HG03460 (cell line): ENCODE measurements at regions not wholly inside any gene's neighbourhood (a gene's known extent, or its start where the extent isn't known, plus 50 kb on each side); places are given as distances from the start of the nearest gene placed in this dataset.
"Not testable (repeated sequence)": the region's sequence is repeated elsewhere in the genome, so short reads cannot be mapped to it uniquely, and the experiment has no call there.

Source experiments
- ATAC-seq: cut with Tn5 transposase; IDR thresholded peaks from one replicate; pipeline ENCODE4 v1.9.1; 2021; ENCODE audit not compliant: unreplicated experiment

DNA sequence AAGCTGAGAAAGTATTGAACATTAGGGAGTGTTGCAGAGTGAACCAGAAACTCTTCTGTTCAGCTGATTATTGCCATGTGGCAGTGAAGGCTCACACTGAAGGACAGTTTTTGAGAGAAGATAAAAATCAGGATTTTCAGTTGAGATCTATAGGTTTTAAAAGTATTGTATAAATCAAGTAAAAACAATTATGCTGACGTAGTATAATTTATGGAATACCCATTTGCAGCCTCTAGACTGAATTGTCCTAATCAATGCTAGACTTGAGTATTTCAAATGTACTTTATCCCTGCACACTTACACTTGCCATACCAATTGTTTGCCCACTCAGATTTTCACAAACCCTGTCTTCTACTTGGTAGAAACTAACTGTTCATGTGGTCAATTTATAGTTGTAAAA is 245.8 kb downstream of the FRK start:
- ATAC-seq: no peak

DNA sequence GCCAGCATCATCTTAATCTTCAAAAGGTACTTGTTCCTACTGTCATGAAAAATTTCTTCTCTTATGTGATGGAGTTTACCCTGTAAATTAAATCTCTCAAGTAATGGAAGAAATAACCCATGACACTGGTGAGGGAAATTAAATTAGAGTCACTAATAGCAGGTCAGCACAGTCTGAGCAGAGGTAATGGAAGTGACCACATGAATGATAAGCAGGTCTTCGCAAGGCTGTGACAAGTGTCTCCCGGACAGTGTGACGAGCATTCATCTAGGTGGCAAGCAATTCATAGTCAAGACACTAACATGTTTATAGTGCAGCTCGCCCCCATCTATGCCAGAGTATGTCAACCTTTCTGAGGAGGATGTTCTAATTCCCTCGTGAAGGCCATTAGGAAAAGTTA is 249.2 kb downstream of the FRK start:
- no peak for ATAC-seq

DNA sequence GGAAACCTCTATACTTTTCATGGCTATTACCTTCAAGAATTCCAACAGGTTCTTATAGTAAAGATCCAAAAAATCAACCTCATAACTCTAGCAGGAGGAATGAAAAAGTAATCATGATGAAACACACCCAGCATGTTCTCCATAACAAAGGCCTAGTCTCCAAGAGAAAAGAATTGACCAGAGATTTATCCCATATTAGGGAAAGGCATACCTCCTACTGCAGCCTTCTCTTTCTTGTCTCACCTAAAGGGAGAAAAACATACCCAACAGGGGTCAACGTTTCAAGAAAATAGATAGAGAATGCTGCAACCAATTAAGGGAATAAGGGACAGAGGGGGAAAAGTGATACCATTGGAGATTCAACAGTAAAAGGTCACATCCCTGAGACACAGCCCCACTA is 262.5 kb downstream of the FRK start:
- ATAC-seq: no peak

DNA sequence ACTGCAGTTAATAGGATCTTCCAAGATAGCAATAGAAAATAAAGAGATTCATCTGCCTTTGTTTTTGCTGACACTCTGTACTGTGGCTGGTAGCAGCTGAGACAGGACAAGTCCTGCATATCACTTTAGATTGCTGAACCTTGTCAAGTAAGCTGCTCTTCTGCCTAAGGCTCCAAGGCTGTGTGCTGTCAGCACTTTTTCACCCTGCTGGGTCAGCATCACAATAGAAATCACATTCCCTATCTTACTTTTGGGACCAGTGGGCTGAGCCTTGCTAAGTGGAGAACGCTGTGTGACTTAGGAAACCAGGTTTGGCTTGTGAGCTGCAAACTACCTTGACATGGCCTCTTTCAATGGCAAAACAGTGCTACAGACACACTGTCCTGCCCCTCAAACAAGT is 263.9 kb downstream of the FRK start:
- no peak for ATAC-seq

DNA sequence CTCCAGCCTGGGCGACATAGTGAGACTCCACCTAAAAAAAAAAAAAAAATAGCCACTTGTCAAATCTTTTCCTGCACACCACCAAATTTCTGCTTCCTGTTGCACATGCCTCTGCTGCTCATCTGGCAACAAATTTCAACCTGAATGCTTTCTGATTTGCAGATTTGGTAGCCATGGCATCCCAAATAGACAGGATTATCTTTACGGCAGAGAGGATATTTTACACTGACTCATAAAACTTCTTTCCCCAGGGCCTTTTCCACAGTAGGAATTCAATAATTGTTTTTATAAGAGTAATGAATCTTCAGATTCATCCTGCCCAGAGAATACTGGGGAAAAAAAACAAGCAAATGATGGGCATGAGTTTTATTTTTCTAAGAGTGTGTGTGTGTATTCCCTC is 264.6 kb downstream of the FRK start:
- ATAC-seq: no peak

DNA sequence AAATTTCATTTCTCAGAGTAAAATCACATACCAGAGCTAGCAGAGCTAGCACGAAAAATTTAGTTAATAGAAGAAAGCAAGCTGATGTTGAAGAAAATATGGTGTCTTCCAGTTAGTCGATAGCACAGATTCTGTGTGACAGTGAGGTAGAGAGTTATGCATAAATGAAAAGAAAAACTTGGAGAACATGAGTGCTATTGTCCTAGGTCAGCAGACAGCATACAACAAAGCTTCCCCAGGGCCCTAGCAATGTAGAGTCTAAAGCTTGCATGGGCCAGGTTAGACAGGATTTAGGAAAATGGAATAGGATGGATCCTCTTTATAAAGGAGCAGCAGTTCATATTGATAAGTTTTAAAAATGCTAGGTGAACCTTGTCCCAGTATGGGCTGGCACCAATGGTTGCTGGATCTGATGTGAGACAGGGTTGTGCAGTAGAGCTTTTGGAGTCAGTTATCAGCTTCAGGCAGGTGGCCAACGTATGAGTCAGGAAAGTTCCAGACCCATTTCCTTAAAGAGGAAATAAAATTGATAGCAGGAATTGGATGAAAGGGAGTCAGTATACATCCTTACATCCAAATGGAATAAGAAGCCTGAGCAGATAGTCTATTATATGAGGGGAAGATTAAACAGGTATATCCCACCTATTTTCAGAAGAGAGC is 277.2 kb downstream of the FRK start:
- no peak for ATAC-seq

DNA sequence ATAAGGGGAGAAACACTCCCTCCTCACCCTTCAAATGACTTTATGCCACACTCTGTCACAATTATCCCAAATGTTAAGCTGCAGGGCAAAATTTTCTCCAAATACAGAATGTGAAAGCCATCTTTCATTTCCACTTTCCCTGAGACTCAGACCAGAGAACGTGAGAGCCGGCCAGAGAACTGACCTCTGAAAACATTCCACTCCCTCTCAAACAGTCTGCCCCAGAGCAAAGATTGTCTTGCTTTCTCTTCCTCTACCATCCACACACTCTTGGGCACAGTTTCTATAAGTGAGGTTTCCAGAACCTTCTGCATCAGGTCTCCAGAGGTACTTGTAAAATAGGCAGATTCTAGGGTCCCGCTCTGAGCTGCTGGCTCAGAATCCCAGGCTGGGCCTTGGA is 278.1 kb downstream of the FRK start:
- ATAC-seq: no peak

DNA sequence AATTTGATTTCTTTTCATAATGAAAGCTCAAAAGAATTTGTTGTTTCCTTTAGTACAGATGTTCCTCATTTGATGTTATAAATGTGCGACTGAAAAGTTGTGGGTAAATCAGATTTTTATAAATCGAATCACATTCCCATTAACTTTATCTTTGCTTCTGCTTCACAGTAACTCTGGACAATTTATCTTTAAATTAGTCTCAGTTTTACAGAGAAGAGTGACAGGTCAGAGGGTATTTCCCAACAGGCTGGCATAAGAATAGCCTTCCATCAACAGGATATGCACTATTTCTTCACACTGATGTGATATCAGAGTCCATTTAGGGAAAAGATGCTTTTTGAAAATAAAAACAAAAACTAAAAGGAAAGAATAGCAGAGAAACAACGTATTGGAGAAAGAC is 286.9 kb downstream of the FRK start:
- no peak for ATAC-seq

DNA sequence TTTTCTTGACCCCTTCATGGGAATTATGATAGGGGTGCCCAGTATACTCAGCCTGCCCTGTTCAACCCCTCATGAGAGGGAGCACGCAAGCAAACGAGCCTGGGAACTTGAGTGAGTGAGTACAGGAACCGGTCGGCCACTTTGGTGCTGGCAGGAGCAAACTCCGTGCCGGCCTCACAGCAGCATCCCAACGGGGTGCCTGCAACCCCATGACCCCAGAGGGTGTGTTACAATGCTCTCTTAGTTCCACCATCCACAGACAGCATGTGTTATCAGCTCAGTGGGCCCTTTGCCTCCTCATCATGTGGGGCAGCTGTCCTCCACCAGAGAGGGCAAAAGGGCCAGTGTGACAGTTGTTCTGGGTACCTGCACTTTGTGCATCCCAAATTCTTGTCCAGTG is 289.8 kb downstream of the FRK start:
- no peak for ATAC-seq

DNA sequence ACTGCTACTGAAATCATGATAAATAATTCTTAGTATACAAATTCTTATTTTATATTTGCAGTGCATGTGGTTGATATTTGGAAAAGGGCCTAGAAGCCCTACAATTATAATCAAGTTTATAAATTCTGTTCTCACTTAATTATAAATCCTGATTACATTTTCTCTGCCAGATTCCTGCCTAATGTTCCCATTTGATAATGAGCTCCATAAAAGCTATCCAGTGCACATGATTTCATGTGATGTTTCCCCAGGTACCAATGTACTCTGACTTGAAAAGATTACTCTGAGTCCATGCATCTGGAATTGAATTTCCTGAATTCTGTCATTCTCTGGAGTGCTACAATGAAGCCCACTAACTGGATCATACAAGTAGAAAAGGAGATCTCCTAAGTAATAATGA is 292.2 kb downstream of the FRK start:
- ATAC-seq: no peak

DNA sequence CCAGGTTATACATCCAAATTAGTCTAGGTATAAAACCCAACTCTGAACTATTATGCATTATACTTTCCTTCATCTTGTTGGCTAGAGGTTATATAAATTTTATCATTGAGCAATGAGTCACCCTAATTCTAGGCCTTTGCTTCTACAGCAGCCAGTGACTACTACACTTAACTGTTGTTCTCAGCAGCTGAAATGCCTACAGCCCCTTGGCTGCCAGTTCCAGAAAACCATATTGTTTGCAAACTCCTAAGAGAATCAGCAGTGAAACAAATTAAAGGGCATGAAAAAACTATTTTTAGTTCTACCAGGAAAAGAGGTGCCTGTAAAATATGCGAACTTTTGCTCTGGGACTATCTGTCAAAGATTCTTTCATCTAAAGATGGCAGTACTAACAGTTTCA is 292.8 kb downstream of the FRK start:
- no peak for ATAC-seq

DNA sequence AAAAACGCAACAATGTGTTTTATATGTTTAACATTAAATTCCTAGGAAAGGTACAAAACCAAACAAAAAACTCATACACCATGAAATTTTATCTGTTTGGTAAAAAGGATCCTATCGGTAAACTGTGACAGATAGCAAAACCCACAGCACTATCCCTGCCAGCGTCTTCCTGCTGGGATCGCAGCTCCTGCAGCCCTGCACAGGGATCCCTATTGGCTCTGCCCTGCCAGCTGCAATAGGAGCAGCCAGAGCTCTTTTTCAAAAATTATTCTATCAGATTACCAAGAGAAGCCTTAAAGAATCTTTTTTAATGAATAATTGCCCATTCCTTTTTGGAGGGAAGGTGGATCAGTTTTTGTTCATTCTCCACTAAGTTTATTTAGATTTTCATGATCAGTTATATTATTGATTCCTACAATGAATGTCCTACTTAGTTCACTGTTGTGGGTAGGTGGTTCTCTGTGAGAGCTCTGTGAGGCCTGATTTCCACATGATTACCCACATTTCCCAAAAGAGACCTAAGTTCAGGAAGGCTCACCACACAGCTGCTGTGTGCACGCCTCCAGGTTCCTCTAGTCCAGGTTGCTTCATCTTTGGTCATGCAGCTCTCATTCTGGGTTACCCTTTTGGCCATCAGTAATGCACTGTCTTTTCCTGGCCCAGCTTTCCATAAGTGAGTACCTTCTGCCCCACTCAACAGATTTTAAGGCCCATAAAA is 293.8 kb downstream of the FRK start:
- ATAC-seq: no peak

DNA sequence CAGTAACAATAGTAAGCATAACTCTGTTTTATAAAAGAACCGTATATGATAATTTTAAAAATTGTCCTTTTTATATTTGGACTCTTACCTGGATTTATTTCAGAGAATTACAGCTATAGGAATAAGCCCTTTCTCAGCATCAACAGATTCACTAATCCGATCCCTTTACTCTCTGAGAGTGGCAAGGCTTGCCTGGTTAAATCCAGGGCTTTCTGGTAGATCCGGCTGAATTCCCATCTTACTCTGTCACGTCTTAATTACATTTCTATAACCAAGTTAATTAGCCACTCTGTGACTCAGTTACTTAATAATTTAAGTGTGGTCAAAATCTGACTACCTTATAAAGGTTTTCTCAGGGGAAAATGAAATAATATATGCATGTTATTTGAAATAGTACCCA is 294.7 kb downstream of the FRK start:
- ATAC-seq: no peak

DNA sequence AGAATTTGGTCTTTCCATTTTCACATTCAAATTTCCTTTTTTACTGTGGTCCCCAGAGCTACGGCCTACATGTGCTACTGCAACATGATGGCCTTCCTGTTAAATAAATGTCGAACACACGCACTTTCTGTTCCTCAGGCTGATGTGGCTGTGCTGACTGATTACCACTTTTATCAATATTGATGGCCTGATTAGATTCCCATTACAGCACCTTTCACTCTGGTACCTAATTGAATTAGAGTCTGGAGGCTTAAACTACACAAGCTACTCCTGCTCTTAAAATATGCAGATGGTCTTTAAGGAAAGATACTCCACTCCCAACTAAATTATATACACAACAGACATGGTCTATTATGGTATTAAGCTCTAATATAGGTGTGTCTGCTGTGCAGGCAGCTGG is 301.6 kb downstream of the FRK start:
- ATAC-seq: no peak

DNA sequence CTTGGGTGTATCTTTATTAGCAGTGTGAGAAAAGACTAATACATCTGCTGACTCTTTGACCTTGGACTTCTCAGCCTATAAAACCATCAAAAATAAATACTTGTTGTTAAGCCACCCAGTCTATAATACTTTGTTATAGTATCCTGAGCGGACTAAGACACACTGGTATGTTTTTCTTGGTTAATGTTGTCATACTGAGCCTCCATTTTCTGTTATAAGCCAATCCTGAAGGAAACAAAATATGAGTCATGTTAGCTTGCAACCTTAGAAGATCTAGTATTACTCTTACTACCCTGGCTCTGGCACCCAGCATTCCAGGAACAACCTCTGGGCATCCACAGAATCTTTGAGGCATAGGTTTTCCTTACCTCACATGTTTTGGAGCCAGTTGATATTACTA is 307.2 kb downstream of the FRK start:
- ATAC-seq: no peak

DNA sequence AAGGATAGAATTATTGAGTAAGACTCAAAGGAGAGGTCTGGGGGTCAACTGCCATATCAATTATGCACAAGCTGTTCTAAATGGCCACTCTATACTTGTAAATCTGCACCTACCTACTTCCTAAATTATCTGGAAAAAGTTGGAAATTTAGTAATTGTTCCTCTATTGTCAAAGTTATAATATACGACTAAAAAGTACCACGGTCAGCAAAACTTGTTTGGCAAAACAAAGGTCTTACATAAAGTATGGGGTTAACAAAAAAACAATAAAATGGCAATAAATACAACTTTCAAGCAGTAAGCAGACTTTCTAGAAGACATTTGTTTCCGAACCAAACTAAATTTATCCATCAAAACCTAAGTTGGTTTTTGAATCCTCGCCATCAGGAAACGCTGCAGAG is 309.7 kb downstream of the FRK start:
- no peak for ATAC-seq

DNA sequence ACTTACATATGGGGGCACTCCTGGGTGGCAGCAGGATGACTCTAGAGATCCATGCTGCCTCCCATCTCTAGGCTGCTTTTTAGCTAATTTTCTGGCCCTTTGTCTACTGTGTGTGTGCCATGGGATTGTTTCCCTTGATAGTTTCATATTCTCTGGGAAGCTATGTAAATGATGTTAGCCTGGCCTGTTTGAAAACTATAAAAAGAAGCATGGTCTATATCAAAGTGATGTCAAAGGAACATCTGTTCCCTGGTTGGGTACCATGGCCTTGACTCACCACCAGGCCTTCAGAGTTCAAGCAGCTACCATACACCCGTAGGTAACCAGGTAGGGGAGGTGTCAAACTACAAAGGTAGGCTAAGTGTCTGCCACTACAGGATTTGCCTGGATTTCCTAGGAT is 310.4 kb downstream of the FRK start:
- no peak for ATAC-seq

DNA sequence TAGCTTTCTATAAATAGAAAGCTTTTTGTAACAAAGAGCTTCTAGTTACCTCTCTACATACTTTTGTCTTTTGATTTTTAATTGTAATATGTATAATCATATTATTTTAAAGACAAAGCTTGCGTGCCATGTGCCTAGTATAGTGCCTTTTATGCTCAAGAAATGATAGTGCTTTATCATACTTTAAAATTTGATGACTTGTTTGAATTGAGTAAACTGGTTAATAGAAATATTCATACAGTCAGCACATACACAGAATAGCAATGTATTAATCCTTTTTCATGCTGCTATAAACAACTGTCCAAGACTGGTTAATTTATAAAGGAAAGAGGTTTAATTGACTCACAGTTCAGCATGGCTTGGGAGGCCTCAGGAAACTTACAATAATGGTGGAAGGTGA is 313.0 kb downstream of the FRK start:
- ATAC-seq: no peak

DNA sequence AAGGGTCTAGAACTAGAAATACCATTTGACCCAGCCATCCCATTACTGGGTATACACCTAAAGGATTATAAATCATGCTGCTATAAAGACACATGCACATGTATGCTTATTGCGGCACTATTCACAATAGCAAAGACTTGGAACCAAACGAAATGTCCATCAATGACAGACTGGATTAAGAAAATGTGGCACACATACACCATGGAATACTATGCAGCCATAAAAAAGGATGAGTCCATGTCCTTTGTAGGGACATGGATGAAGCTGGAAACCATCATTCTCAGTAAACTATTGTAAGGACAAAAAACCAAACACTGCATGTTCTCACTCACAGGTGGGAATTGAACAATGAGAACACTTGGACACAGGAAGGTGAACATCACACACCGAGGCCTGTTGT is 314.1 kb downstream of the FRK start:
- ATAC-seq: not testable (repeated sequence)

DNA sequence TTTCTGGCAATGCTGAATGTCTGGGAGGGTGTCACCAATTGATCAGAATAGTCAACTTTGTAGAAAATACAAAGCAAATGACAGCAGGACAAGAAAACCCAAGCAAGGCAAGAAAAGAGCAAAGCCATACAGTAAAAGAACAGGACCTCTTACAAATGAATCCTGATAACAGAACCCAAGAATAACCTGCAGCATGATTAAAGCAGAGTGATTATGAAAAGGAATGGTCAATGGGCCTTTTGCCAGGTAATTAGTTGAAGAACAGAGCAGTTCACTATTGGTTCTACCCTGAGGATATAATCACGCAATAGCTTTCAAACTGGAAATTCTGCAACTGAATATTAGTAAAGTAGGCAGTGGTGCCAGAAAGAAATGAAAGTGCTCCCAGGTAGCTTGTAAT is 319.8 kb downstream of the FRK start:
- no peak for ATAC-seq

DNA sequence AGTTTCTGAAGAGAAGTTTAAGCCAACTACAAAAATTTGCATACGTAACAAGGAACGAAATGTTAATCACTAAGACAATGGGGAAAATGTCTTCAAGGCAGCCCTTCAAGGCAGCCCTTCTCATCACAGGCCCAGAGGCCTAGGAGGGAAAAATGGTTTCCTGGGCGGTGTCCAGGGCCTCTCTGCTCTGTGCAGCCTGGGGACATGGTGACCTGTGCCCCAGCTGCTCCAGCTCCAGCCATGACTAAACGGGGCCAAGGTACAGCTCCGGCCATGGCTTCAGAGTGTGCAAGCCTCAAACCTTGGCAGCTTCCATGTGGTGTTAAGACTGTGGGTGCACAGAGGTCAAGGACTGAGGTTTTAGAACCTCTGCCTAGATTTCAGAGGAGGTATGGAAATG is 325.1 kb downstream of the FRK start:
- no peak for ATAC-seq

DNA sequence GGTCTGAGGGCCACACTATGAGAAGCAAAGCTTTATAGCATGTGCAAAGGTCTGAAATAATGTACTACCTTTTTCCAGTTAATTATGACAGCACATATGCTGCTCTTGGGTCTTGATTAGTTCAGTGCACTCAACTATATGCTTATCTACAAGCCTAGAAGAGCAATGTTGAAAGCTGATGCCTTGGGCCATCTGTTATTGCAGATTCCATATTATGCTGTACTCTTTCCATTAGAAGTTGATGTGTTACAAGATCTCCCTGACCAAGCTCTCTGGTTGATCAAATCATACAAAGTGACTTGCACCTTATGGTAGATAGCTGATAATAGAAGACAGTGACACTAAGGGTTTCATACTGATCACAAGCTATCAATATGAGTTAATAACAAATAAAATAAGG is 327.3 kb downstream of the FRK start:
- ATAC-seq: no peak

DNA sequence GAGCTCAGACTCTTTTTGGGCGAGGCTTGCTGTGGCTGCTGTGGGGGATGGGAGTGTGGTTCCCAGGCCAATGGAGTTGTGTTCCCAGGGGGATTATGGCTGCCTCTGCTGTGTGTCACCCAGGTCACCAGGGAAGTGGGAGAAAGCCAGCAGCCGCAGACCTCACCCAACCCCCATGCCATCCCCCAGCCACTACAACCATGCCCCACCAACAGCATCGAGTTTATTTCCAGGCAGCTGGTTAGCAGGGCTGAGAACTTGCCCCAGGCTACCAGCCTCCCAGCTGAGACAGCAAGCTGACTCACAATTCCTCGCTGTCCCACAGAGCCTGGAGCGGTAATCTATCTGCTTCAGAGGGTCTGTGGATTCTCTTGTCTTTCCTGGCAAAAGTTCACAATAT is 331.7 kb downstream of the FRK start:
- ATAC-seq: no peak
